Peyer's patch (tissue), 4 donors: ENCODE measurements at regions not wholly inside any gene's neighbourhood (a gene's known extent, or its start where the extent isn't known, plus 50 kb on each side); places are given as distances from the start of the nearest gene placed in this dataset.

Experiments used
- CTCF ChIP-seq, 6 experiments: fragments of 450-650 bp in 4 of 6; fragments of 200-600 bp in 2 of 6; sonication (generic) in 1 of 6; IDR thresholded peaks; one replicate each; pipeline ENCODE4 v1.5.1; 2017 to 2019; ENCODE audit warnings: antibody characterized with exemption in 6 of 6, mild to moderate bottlenecking in 3 of 6, moderate library complexity in 1 of 6
- POLR2A ChIP-seq, 2 donors: fragments of 450-650 bp; IDR thresholded peaks; one replicate each; pipeline ENCODE4 v1.5.1; 2017; ENCODE audit warnings: antibody characterized with exemption in 2 of 2, mild to moderate bottlenecking in 2 of 2, moderate library complexity in 2 of 2

DNA sequence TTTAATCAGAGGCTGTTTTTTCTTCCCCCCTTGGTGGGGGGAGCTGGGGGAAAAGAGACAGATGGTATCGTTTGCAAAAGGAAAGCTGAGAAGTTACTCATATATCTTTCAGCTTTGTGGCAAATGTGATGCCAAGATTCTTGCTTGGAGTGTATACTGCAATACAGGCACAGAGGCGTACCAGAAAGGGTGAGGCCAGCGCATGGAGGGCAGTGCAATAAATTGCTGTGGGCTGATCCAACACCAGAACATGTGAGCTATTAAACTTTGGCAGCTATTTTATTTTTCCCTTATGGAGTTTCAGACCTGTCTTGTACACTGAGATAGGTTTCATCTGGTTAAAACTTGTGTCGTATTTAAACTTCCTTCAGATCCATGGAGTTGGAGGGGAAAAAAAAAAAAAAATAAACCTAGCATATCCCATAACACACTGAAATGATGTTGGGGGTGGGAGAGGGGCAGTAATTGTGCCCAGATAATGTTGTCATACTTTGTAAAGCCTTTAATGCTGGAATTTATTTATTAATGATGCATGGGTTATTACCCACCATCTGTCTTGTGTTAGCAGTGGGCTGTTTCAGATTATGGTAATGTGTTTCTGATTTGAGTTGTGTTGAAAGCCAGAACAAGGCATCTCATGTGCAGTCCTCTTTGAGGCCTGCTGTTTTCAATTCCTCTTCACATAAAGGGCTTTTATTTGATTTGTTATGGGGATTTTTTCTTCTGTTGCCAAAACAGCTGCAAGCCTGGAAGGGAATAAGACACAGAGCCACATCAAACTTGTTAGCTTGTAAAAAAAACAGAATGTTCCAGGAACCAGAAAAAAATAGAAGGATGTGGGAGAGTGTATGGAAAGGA is 891.3 kb downstream of the TLE1 start:
- TF ChIP-seq POLR2A (IDR thresholded peaks at IDR 0.05) = no peak
- TF ChIP-seq CTCF (IDR thresholded peaks at IDR 0.05) = no peak
